ENCODE measurements at regions not wholly inside any gene's neighbourhood (a gene's known extent, or its start where the extent isn't known, plus 50 kb on each side); places are given as distances from the start of the nearest gene placed in this dataset.

DNA sequence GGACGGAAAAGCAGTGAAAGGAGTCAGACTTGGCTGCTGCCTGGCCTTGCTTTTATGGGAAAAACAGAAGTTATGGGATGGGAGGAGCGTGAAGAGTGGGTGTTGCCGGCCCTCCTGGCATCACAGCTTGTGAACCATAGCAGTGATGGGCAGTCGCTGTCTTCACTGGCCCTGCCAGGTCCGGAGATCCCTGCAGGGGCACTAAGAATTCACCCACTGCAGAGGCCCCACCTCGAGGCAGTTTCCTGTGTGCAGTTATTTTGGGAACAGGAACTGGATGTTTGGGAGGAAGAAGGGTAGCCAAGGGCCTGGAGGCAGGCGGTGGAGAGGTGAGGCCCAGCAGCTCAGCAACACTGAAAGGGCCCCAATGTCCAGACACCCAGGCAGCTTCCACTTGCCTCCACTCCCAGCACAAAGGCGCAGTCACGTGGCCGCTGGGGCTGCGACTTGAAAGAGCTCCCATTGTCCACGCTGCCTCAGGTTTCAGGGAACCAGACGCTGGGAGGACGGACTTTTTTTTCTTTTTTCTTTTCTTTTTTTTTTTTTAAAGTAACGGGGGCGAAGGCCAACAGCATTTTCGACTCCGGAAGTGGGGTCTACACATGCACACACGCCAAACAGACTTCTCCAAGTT is 255.6 kb downstream of the ZNF621 start:
- DNase-seq (ENCODE audit: low spot score): peak; percentile 94
- intact Hi-C loops (cut with DNase I): loop anchor here in 1 of 2 donors (5.0 kb wide), 1 partner anchor 97 kb away; no protein-coding TSS in a partner anchor

- peak; percentile 84 for DNase-seq (ENCODE audit: low spot score)
- intact Hi-C loops (cut with DNase I): loop anchor here in 1 of 2 donors (5.0 kb wide), 1 partner anchor 96 kb away; no protein-coding TSS in a partner anchor
These were observed 256.2 kb downstream of the ZNF621 start for GRCh38 chr3:40780925-40781406.

DNA sequence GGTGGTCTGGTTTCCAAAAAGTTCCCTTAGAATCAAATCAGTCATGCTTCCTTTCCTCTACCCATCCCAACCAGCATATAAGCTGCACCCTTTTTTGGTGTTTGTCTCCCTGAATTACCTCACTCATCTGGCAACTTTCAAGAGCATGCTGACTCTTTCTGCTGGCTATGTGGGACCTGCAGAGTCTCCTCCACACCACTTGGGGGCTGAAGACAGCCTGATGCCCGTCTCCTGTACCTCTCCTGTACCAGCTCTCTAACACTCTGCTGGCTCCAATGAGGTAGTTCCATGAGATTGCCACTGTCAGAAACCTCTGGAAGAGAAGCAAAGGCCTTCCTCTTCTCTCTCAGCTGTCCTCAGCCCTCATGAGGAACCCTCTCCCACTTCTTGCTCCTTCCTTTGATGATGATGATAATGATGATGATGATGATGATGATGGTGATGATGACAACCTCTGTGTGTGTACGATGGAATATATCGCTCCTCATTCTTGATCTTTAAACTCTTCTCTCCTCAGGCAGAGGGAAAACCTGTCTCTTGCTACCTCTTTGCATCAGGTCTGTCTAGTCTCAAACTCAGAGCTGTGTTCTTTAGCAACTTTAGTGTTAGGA is 257.5 kb downstream of the ZNF621 start:
- intact Hi-C loops (cut with DNase I): loop anchor here in 1 of 2 donors (5.0 kb wide), 1 partner anchor 95 kb away; no protein-coding TSS in a partner anchor
- no peak for DNase-seq (ENCODE audit: low spot score)

DNA sequence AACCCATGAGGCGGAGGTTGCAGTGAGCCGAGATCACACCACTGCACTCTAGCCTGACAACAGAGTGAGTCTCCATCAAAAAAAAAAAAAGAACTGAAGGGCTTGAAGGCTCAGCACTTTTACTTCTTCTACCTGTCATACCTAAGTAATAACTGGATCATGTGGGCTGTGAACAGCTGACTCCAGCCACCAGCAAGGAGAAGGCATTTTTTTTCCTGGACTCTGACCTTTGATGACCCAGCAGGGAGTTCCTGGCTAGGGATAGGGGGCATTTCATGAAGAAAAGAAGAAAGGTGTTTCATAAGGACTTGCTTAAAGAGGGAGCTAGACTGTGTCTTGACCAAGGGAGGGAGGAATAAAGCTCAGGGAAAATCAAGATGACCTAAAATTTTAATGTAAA is 266.0 kb downstream of the ZNF621 start:
- intact Hi-C loops (cut with DNase I): no loop called here

GRCh38 chr3:40793730-40794129 is 269.0 kb downstream of the ZNF621 start:
- no peak for DNase-seq (ENCODE audit: low spot score)
- intact Hi-C loops (cut with DNase I): no loop called here

More for the DNA sequence above, 266.0 kb downstream of the ZNF621 start:
- DNase-seq (ENCODE audit: low spot score): no peak

- intact Hi-C loops (cut with DNase I): no loop called here
- no peak for DNase-seq (ENCODE audit: low spot score)
These were observed 275.6 kb downstream of the ZNF621 start for GRCh38 chr3:40800343-40800742.

DNA sequence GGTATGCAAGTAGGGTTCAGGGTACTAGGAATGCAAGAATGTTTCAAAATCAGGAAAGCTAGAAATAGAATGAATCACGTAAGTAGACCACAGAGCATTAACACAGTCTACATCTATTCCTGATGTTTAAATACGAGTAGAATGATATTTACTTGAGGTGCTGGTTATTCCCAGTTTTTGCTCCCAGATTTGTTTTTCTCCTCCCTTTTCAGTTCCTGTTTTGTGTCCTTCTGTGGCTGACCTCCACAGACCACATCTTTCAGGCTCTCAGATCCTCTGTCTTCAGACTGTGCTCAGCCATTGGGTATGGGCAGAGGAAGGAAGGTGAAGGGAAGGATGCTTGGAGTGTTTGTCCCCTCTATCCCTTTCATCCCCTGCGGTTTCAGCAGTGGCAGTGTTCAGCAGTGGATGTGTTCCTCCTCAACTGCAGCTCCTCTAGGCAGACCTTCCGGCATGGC is 276.6 kb downstream of the ZNF621 start:
- DNase-seq (ENCODE audit: low spot score): no peak
- intact Hi-C loops (cut with DNase I): no loop called here

GRCh38 chr3:40803311-40803710 is 278.6 kb downstream of the ZNF621 start:
- DNase-seq (ENCODE audit: low spot score): no peak

GRCh38 chr3:40805456-40805855 is 280.7 kb downstream of the ZNF621 start:
- DNase-seq (ENCODE audit: low spot score): no peak
- intact Hi-C loops (cut with DNase I): no loop called here

More at GRCh38 chr3:40803311-40803710, 278.6 kb downstream of the ZNF621 start:
- intact Hi-C loops (cut with DNase I): no loop called here

DNA sequence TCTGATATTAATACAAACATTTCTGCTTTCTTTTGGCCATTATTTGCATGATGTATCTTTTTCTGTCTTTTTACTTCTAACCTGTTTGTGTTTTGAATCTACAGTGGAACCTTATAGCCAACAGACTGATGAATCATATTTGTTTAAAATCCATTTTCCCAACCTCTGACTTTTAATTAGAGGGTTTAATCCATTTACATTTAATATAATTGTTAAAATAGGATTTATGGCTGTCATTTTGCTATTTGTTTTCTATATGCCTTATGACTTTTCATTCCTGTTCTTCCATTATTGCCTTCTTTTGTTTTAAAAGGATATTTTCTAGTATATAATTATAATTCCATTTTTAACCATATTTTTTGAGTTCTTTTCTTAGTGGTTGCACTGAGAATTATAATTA is 286.1 kb downstream of the ZNF621 start:
- intact Hi-C loops (cut with DNase I): loop anchor here in 1 of 2 donors (5.0 kb wide), 1 partner anchor 1651 kb away; no protein-coding TSS in a partner anchor

GRCh38 chr3:40817017-40817416 is 292.3 kb downstream of the ZNF621 start:
- intact Hi-C loops (cut with DNase I): no loop called here
- DNase-seq (ENCODE audit: low spot score): no peak

More for the DNA sequence above, 286.1 kb downstream of the ZNF621 start:
- no peak for DNase-seq (ENCODE audit: low spot score)

- intact Hi-C loops (cut with DNase I): no loop called here
- DNase-seq (ENCODE audit: low spot score): no peak
These were observed 296.6 kb downstream of the ZNF621 start for GRCh38 chr3:40821315-40821714.

DNA sequence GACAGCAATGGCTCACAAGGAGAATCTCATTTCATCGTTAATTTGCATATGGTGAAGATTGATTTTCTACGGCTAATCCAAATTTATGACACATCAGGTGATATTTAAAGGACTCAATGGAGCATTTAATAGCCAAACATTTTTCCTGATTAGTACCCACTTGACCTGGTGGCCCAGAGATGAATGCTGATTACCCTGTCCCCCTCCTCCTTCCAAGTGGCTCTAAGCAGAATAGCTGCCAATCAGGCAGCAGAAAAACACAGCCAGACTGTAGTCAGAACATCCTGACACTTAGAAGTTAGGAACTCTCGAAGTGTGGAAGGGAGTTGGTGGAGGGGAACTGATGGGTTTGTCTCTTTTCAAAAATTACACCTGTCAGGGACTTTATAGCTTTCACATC is 302.5 kb downstream of the ZNF621 start:
- no peak for DNase-seq (ENCODE audit: low spot score)
- intact Hi-C loops (cut with DNase I): no loop called here

GRCh38 chr3:40827942-40828688 is 303.4 kb downstream of the ZNF621 start:
- intact Hi-C loops (cut with DNase I): no loop called here
- peak; percentile 77 for DNase-seq (ENCODE audit: low spot score)

DNA sequence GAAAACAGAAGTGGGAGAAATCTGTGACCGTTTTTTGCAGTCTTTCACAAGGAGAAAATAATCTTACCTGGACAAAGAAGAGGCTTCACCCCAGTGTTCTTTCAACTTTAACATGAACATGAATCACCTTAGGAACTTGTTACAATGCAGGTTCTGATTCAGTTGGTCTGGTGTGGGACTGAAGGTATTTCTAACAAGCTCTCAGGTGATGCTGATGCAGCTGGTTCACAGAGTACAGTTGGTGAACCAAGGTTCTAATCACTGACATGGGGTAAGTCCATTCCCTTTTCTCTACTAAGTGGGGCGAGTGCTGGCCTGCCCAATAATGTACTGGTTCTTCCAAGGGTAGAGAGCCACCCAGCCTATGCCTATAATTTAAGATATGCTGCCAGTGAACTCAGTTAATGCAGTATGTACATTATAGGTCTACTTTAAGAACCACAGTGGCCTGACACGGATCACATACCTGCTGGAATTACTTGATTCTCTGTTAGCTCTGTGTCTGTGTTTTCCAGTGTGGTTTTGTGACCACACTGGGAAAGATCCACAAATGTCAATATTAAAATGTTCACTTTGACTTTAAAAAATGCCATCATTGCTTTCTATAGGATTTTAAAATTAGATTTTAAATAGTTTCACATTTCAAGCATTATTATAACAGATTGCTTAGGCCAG is 304.1 kb downstream of the ZNF621 start:
- intact Hi-C loops (cut with DNase I): no loop called here
- no peak for DNase-seq (ENCODE audit: low spot score)

- intact Hi-C loops (cut with DNase I): no loop called here
- no peak for DNase-seq (ENCODE audit: low spot score)
These were observed 305.1 kb downstream of the ZNF621 start for GRCh38 chr3:40829876-40830275.

- DNase-seq (ENCODE audit: low spot score): no peak
- intact Hi-C loops (cut with DNase I): no loop called here
These were observed 312.5 kb downstream of the ZNF621 start for GRCh38 chr3:40837300-40837699.

DNA sequence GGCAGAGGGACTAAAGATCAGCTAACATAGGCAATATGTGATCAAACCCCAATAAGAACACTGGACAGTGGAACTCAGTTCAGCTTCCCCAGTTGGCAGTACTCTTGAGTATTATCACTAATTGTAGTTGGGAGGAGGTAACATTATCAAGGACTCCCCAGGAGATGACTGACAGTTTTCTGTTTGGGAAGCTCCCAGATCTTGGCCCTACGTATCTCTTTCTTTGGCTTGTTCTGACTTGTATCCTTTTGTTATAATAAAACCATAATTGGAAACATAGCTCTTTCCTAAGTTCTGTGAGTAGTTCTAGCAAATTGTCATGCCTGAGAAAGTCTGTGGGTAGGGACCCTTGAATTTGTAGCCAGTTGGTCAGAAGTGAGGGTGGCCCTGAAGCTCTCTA is 316.4 kb downstream of the ZNF621 start:
- no peak for DNase-seq (ENCODE audit: low spot score)
- intact Hi-C loops (cut with DNase I): no loop called here

DNA sequence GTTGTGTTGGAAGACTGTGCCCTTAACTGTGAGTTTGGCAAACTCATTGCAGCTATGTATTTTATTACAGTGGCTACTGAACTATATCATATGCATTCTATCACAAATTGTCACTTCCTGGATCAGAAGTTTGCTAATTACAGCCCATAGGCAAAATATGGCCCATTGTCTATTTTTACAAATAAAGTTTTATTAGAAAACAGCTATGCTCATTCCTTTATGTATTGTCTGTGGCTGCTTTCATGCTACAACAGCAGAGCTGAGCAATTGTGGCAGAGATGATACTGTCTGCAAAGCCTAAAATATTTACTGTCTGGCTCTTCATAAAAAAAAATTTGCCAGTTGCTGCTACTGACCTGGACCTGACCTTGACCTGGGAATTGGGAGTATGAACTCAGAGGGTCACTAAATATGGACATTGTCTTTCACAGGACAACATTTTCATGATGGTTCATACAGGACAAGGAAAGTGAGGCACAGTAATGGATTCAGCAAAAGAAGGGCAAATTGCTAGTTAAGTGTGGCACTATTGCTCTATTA is 316.9 kb downstream of the ZNF621 start:
- no peak for DNase-seq (ENCODE audit: low spot score)
- intact Hi-C loops (cut with DNase I): no loop called here
